GM13977 (cell line): ENCODE measurements at regions not wholly inside any gene's neighbourhood (a gene's known extent, or its start where the extent isn't known, plus 50 kb on each side); places are given as distances from the start of the nearest gene placed in this dataset.

Experiments used
- DNase-seq: peaks from one replicate; pipeline ENCODE4 v3.0.0; 2012; ENCODE audit warnings: low spot score
- in situ Hi-C: fragments of 300-500 bp; cut with MboI; formaldehyde crosslinking; loops from one replicate; pipeline ENCODE4 v1.12.0; 2022; ENCODE audit warnings: low sequenced_read_pairs, low pct_unique_long_range_greater_than_20kb, mixed read lengths, inconsistent platforms; ENCODE audit not compliant: unreplicated experiment
- TF ChIP-seq, protein P1 (sequence below): IDR thresholded peaks from 2 replicates; pipeline ENCODE4 v1.5.1; 2012; ENCODE audit warnings: mild to moderate bottlenecking, control low read depth; ENCODE audit not compliant: insufficient read depth; ENCODE audit errors: extremely low read depth, missing control alignments

- TF ChIP-seq, protein P1, sequence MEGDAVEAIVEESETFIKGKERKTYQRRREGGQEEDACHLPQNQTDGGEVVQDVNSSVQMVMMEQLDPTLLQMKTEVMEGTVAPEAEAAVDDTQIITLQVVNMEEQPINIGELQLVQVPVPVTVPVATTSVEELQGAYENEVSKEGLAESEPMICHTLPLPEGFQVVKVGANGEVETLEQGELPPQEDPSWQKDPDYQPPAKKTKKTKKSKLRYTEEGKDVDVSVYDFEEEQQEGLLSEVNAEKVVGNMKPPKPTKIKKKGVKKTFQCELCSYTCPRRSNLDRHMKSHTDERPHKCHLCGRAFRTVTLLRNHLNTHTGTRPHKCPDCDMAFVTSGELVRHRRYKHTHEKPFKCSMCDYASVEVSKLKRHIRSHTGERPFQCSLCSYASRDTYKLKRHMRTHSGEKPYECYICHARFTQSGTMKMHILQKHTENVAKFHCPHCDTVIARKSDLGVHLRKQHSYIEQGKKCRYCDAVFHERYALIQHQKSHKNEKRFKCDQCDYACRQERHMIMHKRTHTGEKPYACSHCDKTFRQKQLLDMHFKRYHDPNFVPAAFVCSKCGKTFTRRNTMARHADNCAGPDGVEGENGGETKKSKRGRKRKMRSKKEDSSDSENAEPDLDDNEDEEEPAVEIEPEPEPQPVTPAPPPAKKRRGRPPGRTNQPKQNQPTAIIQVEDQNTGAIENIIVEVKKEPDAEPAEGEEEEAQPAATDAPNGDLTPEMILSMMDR, result no peak
- DNase-seq, result no peak
- in situ Hi-C loops, result no loop called here
Observed at GRCh38 chr3:73893089-73893488, 268.3 kb upstream of the PDZRN3 start.

DNA sequence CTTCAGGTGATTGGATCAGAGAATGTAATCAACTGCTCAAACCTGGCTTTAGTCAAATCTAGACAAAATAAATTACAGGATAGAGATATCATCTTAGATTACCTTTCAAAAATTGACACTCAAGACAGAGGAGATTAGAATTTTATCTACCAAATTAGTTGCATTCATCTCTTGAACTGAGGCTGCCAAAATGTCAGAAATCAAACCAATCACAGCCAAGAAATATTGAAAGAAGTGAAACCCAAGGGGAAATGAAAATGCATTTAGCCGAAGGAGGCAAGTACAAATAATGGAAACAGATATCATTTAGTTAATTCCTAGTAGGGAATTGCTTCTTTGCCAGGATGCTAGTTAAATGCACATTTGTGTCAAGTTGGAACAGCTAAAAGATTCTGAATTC lies 261.1 kb upstream of the PDZRN3 start:
- TF ChIP-seq, protein P1, result no peak
- in situ Hi-C loops, result no loop called here
- no peak for DNase-seq

DNA sequence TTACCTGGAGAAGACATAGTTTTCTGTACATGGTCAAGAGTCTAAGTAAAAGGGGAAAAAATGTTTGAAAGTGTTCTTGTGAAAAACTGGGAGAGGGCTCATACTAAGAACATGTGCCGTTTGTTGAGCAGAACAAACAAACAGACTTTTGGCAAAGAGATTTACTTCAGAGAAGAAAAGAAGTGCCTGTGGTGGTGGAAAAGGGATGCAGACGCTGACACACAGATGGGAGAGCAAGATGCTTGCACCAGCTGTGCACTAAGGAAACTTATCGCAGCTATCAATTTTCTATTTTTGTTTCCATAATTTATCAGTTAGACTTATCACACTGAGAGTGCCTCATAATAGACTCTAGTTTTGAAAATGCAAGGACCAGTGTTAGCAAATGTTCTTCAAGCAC lies 259.6 kb upstream of the PDZRN3 start:
- DNase-seq, result no peak
- in situ Hi-C loops, result no loop called here
- TF ChIP-seq, protein P1, result no peak

GRCh38 chr3:73883497-73883896 lies 258.8 kb upstream of the PDZRN3 start:
- TF ChIP-seq, protein P1, result no peak
- in situ Hi-C loops, result no loop called here
- DNase-seq, result no peak

- TF ChIP-seq, protein P1, result no peak
- no peak for DNase-seq
- in situ Hi-C loops, result no loop called here
Observed at GRCh38 chr3:73874606-73875369, 250.0 kb upstream of the PDZRN3 start.

DNA sequence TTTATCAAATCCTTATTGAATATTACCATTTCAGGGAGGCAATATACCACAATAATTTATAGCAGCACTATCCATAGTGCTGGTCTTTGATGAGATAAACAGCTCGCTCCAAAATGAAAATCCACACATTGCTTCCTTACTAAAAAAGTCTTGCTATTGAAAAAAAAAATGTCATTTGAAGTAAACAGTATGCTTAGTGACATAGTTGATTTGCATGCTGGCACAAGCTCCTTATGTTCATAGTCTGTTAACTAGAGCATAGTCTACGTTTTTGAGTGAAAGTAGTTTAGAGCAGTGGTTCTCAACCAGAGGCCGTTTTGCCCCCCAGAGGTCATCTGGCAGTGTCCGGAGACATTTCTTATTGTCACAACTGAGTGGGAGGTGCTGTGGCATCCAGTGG lies 249.4 kb upstream of the PDZRN3 start:
- in situ Hi-C loops, result no loop called here
- no peak for DNase-seq
- TF ChIP-seq, protein P1, result no peak
